ENCODE measurements at regions not wholly inside any gene's neighbourhood (a gene's known extent, or its start where the extent isn't known, plus 50 kb on each side); places are given as distances from the start of the nearest gene placed in this dataset.

DNA sequence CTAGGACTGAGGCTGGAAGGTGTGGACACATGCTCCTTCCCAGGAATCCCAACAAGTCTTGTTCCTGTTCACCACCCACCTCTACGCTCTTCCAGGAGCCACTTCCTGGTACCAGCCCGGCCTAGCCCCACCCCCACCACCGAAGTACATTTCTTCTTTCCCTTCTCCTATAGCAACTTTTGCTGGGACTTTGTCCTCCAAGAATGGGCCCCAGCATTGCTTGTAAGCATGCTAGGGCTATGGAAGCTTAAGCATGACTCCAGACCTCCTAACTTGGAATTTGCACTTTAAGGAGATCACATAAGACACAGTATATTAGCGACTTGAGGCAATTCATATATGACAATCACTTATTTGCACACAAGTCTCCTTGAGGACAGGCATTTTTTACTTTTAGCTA, 462.0 kb upstream of the ARID1B start:
- no peak for DNase-seq (ENCODE audit: low read depth in 4 of 4, low spot score in 1 of 4)

DNA sequence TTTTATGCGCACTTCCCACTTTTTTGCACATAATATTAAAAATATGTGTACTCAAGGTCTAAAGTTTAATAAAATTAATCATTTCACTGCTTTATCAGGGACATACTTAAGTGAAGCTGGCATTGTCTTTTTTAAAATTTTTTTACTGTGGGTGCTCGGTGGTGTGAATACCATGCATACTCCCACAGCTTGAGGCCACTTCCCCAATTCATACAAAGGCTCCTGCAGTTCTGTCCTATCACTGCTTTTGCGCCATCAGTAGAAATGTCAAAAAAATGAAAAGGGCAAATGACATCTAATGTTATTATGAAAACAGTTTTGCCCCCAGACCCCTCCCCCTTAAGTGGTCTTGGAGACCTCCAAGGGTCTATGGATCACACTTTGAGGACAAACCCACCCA, 464.1 kb upstream of the ARID1B start:
- no peak for DNase-seq (ENCODE audit: low read depth in 4 of 4, low spot score in 1 of 4)

DNA sequence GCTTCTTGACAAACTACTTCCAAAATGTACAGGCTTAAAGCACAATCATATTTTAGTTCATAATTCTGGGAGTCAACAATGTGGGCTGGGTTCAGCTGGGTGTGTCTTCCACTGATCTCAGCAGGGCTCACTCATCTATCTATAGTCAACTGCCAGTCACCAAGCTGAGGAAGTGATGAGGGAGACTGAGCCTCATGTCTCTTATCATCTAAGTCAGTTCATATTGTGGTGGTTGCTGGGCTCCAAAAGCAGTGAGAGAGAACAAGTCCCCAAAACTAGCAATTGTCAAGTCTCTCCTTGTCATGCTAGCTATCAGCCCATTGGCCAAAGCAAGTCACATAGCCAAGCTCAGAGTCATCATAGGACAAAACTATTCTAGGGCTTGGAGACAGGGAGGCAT, 465.9 kb upstream of the ARID1B start:
- DNase-seq (ENCODE audit: low read depth in 4 of 4, low spot score in 1 of 4) = no peak

DNA sequence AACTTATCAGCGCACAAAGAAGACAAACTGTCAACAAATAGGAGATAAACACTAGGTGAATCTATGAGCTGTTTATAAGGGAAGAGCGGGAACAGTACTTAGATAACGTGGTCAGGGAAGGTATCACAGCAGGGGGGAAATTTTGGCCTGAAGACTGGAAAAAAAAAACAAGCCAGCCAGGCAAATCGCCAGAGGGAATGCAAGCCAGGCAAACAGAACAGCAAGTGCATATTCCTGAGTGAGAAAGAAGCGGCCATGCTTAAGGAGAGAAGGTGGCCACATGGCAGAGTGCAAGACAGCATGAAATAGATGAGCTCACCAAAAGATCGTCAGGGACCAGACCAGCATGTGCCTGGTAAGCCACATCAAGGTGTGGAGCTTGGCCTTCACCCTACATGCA, 466.5 kb upstream of the ARID1B start:
- DNase-seq (ENCODE audit: low read depth in 4 of 4, low spot score in 1 of 4) = no peak

DNA sequence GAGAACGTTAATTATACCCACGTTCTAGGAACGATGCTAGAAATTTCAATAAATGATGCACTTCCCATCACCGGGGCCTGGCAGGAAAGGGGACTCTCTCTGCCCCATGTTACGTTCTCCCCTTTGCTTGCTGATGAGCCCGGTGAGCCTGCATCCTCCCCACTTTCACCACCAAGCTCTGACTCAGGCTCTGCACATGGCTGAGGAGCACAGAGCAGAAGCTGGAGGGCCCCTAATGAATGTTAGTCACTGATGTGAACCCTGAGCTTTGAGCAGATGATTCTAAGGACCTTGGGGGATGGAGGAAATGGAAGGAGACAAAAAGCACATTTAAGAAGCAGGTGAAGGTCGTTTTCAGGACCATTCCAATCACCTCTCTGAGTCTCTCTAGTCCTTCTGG, 468.2 kb upstream of the ARID1B start:
- DNase-seq (ENCODE audit: low read depth in 4 of 4, low spot score in 1 of 4) = no peak

DNA sequence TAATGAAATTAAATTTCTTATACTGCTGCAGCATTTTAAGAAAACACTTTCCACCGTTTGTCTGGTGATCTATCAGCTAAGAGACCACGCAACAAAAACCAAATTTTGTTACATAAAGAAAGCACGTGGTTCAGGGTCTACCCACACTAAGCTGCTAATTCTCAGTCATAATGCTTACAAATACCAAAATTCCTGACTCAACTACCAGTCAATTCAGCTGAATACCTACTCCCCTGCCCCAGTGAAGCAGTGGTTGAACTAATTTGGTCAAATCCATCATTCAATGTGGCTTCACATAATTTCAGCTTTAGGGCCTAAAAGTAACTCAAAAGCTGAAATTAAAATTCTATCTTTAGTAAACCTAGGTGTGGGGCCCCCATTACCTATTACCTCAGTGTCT, 468.6 kb upstream of the ARID1B start:
- DNase-seq (ENCODE audit: low read depth in 4 of 4, low spot score in 1 of 4) = no peak

DNA sequence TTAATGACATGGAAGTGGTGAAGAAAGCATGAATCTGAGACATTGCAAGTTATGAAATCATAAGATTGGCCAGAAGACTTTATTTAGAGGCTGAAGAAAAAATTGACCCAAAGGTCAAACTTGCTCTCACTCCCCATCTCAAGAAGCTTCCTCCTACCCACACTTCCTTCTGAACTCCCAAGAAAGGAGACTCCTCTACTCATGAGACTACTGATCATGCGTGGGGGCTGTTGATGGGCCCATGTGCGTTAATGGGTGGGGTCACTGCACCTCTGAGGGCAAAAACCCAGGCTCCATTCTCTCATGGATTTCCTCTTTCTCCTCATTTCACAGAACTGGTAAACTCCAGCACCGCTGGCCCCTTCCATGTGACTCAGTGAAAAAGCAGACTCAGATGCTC, 470.6 kb upstream of the ARID1B start:
- DNase-seq (ENCODE audit: low read depth in 4 of 4, low spot score in 1 of 4) = no peak

DNA sequence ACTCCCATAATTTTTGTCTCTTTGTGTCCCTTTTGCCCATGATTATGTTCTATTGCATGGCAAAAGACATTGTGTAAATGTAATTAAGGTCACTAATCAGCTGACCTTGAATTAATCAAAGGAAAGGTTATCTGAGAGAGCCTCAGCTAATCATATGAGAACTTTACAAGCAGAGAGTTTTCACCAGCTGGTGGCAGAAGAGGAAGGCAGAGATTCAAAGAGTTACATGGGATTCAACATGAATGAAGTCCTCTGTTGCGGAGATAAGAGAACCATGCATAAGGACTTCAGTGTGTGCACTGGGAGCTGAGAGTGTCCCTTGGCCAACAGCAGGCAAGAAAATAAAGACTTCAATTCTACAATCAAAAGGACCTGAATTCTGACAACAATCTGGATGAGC, 494.1 kb upstream of the ARID1B start:
- DNase-seq (ENCODE audit: low read depth in 4 of 4, low spot score in 1 of 4) = no peak

DNA sequence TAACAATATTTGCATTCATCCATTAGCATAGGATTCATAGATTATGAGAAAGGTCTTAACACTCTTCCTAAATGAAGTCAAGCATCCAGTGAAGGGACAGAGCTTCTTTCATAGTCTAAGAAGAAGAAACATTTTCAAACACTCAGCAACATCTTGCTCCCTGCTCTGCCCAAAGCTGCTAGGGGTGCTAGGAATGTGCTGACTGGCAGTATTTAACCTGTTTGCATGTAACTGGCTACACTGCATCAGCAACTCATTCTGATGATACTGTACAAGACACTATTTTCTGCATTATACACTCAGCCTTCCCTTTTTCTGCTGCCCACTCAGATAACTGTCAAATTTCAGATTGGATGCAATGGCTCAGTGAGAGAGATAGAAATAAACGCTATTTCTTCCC, 495.1 kb upstream of the ARID1B start:
- DNase-seq (ENCODE audit: low read depth in 4 of 4, low spot score in 1 of 4) = no peak

DNA sequence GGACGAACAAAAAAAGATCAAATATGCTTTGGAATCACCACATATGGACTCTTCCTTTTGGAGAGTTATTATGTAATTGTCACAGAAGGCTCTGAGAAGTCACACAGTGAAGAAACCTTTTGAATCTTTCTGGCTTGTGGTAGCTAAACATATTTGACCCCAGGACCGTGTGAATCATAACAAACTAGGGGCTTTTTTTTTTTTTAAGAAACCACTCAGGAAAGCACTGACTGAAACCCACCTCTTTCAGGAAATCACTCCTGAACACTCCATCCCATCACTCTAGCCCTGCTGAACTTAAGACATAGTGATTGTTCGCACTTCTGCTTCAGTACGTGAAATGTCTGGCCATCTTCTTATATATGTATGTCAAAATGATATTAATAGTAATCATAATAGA, 495.9 kb upstream of the ARID1B start:
- no peak for DNase-seq (ENCODE audit: low read depth in 4 of 4, low spot score in 1 of 4)

DNA sequence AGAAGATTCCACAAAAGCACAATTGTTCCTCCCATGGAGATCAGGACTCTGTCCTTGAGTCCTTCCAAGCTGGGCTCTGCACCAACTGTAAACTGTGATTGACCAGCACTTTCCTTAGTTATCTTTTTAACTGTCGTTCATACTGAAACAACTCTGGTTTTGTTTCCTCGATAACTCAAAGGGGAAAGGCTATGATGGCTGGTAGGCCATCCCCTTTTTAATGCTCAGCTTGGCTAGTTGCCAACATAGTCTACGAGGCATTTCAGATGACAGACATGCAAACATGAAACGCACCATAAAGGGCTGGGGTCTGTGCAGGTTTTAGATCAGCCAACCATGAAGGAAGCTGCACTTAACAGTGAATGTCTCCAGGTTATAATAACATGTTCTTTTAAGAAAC, 497.1 kb upstream of the ARID1B start:
- DNase-seq (ENCODE audit: low read depth in 4 of 4, low spot score in 1 of 4) = no peak

DNA sequence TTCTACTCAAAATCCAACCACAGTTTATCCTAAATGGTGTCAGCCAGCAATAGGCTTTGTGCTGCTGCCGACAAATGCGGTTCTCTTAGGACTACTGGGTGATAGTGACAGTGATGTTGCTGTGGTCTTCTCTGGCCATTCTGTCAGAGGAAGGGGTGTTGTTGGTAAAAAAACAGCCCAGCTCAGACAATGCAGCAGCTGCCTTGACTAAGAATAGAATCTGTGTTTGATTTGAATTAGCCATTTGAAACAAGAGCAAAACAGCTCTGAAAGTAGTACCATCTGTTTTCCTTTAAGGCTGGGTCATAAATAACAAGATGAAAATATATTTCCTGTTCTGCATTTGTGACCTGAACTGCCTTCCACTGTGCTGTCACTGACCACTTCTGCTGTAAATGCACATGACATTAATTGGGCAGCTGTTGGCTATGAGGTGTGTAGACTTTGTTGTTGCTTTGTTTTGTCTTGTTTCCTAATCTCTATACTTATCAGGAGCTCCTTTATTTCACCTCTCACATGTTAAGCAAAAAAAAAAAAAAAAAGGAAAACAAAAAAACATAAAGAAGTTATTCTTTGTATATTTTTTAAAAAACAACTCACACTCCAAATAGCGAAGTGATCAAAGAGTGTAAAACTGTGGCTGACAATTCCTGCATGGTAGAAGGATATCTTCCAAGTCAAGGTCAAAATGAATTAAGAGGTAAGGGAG, 497.8 kb upstream of the ARID1B start:
- DNase-seq (ENCODE audit: low read depth in 4 of 4, low spot score in 1 of 4) = no peak

DNA sequence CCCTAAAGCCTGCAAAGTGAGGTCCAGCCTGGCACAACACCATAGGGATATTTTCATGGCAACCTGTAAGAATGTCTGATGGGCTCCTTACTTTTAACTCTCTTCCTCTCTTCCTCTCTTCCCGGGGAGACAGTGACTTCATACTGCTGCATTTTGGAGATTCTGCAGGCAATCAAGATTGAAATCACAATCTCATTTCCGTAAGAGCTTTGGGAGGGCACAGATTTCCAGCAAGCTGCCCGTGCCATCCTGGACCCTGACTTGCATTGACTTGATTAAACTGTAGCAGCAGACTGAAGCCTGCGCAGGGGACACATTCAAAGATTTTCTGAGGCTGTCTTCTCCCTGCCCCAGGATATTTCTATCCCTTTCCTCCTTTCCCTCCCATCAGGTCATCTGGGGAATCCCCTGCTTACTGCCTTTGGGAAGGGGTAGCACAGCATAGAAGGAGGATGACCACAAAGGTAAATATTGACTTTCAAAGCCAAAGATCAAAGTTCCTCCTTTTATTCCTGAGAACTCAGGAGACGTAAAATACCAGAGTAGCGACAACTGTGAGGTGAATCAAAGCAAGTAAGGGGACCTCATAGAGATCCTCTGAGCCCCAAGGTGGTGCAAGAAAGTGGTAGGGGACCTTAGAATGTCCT, 504.0 kb upstream of the ARID1B start:
- no peak for DNase-seq (ENCODE audit: low read depth in 4 of 4, low spot score in 1 of 4)

DNA sequence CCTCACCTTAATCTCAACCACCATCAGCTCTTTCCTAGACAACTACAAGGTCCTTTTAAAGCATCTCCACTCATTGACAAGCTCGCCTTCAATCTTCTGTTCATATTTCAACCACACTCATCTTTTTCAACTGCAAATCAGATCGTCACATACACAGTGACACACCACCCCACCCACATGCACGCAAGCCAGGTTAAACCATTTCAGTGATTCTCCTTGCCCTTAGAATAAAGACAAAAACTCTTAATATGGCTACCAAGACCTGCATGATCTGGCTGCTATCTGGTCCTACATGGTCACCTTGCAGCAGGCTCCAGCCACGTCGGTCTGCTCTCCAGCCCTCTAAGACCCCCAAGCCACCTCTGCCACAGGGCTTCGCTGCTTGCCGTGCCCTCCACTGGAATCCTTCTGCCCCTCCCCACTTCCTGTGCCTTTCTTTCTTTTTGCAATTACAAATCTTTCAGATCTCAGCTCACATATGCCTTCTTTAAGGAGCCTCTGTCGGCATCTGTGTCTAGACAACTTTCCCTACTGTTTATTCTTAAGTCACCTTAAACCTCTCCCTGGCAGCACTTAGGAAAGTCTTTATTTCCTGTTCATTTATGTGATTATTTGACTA, 507.3 kb upstream of the ARID1B start:
- DNase-seq (ENCODE audit: low read depth in 4 of 4, low spot score in 1 of 4) = no peak

DNA sequence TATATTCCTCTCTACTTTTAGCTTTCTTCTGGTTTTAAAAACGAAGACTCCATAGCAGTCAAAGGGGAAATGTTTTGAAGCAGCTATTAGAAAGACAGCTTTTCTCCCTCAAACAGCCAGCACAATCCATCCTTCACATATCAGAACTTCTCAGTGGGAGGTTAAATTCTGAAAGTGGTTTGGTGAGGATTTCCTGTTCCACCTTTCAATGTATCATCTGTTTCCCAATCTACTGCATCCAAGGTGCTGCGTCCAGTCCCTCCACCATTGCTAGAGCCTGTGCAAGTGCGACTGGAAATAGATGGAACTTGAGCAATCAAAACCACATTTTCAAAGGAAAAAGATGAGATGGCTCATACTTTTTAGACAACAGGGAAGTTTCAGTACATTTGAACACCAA, 508.3 kb upstream of the ARID1B start:
- no peak for DNase-seq (ENCODE audit: low read depth in 4 of 4, low spot score in 1 of 4)

DNA sequence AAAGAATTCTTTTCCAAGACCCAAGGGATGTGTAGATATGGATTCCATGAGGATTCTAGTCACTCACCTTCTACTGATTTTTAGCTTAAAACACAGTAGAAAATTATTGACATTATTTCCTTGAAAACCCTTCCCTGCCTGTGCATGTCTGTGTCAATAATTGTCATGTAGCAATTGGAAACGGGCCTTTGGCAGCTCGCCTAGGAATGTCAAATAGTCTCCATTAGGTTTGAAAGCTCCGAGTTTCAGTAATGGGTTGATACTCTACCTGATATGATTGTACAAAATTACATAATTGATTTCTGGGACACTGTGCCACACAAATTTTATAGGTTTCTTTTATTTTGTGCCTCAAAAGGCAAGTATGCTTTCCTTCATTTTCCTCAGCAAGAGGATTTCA, 515.2 kb upstream of the ARID1B start:
- DNase-seq (ENCODE audit: low read depth in 4 of 4, low spot score in 1 of 4) = no peak

DNA sequence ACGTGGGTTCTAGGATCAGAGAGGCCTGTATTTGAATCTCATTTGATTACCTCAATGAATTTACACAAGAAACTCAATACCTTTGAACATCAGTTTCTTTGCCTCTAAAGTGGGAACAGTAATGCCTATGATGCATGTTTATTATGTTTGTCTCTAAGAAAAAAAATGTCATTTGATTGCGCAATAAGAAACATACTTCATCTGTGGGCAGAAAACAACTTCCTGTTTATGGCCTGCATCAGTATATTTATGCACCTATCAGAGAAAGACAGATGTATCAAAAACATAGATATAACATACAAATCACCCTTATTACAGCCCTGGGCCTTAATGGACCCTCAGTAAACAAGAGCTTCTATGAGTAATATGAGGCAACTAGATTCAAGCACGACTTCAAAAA, 516.4 kb upstream of the ARID1B start:
- no peak for DNase-seq (ENCODE audit: low read depth in 4 of 4, low spot score in 1 of 4)

DNA sequence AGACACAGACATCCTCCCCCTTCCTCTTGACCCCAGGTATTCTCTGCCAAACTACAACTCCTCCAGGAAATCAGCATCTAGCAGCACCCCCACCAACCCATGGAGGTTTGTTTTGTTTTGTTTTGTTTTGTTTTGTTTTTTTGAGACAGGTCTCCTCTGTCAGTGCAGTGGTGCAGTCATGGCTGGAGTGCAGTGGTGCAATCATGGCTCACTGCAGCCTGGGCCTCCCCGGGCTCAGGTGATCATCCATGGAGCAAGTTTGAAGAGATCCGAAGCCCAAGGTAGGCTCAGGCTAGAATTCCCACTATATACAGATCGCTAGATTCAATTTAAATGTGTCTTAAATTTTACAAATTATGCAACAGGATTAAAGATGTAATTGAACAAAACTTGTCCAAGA, 518.2 kb upstream of the ARID1B start:
- no peak for DNase-seq (ENCODE audit: low read depth in 4 of 4, low spot score in 1 of 4)

DNA sequence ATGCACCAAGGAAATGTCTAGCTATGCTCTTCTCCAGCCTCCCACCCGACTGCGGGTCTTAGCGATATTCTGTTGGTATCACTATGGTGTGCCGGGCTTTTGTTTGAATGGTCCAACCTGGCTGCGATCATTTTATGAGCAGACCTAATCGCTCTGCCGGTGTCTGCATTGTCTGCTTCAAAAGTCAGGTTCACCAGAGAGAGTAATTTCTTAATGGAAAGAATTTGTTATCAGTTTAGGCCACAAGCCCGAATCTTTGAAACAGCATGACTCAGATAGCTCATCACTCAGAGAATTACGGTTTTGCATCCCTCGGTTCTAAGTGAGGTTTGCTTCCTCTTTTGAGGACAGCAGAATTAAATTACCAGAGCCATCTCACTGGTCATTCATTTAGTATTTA, 521.0 kb upstream of the ARID1B start:
- no peak for DNase-seq (ENCODE audit: low read depth in 4 of 4, low spot score in 1 of 4)

DNA sequence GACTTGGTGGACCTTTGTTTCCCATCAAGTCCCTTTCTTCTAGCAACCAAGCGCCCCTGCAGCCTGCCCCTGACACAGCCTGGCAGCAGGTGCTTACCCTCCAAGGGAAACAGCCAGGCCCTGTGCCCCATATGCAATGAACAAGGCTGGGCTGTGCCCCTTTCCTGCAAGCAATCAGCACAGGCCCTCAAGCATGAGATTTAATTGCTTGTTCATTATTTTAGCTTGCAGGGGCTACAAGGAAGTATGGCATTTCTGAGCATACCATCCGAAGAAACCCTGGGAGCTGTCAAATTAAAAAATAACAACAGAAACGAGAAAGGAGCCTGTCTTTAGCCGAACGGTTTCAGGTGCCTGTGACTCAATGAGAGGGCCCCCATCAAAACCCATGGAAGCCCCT, 522.9 kb upstream of the ARID1B start:
- DNase-seq (ENCODE audit: low read depth in 4 of 4, low spot score in 1 of 4) = no peak

DNA sequence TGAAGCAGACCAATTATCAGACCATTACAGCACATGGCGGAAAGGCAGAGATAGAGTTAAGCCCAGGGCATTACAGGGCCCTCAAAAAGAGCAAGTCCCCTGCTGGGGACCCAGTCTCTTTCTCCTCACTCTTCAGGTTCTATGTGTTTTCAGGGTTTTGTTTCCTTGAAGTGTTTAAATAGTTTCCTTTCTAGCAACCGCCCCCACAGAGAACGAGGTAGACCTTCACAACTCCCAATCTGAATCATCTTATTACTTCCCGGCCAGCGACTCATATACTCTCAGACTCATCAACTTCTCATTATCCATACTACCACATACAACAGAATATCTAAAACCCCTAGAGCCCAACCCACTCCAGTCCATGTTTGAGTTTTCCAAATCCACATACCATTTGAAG, 526.6 kb upstream of the ARID1B start:
- DNase-seq (ENCODE audit: low read depth in 4 of 4, low spot score in 1 of 4) = peak in 1 of 4 experiments; percentile 27

DNA sequence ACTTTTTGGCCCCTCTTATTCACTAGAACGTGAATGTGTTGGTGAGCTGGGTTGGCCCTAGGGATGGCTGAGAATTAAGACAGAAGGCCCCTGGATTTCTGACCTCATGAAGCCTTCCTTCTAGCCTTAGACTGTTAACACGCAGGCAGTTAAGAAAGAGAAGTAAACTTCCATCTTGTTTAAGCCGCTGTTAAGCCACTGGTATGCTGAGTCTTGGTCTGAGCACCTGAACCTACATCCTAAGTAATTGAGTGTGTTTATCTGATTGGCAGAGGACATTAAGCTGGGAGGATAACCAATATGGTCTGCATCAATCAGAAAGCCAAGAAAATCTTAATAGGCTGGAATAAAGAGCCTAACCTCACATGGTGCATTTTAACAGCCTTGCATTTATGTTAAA, 535.0 kb upstream of the ARID1B start:
- DNase-seq (ENCODE audit: low read depth in 4 of 4, low spot score in 1 of 4) = no peak
